Transverse colon (tissue), 3 donors: ENCODE measurements at regions not wholly inside any gene's neighbourhood (a gene's known extent, or its start where the extent isn't known, plus 50 kb on each side); places are given as distances from the start of the nearest gene placed in this dataset.
"Not testable (repeated sequence)": the region's sequence is repeated elsewhere in the genome, so short reads cannot be mapped to it uniquely, and the experiment has no call there.

Experiments
- CTCF ChIP-seq, 5 experiments: fragments of 200-600 bp in 3 of 5; fragments of 450-650 bp in 2 of 5; sonication (generic) in 3 of 5; IDR thresholded peaks; 1 replicate in 2 of 5; 2 replicates in 3 of 5; pipeline ENCODE4 v1.5.1; 2016 to 2017; ENCODE audit warnings: antibody characterized with exemption in 5 of 5, inconsistent platforms in 3 of 5, mild to moderate bottlenecking in 2 of 5, moderate library complexity in 1 of 5
- EP300 ChIP-seq: sonication (generic); formaldehyde crosslinking; IDR thresholded peaks from one replicate; pipeline ENCODE4 v1.6.1; 2017; ENCODE audit warnings: antibody characterized with exemption, low read depth

GRCh38 chr2:113568231-113568630, 58.8 kb upstream of the RABL2A start:
- TF ChIP-seq EP300; CTCF (IDR thresholded peaks at IDR 0.05): not testable (repeated sequence)
